ENCODE measurements at regions not wholly inside any gene's neighbourhood (a gene's known extent, or its start where the extent isn't known, plus 50 kb on each side); places are given as distances from the start of the nearest gene placed in this dataset.

DNA sequence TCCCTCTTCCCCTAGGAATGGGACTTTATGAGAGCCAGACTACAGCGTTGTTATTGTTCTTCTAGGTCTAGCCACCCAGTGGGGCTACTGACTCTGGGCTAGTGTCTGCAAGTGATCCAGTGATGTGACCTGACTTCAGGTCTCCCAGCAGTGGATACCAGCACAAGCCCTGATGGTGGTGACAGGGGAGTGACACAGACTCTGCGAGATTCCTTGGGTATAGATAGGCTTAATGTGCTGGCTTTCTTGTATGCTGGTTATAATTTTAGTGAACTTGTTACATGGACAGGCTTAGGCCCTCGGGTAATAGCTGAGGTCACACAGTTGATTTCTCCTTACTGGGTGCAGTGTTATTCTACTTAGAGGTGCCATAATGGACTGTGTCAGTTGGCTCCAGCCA is 106.9 kb downstream of the TBC1D30 start:
- no peaks in the 10 kb centered on the region for H4K20me1 ChIP-seq (ENCODE audit: control insufficient read depth, extremely low read depth, insufficient read depth, low read length)
- peaks cover 3% of the 10 kb centered on the region for H3K27me3 ChIP-seq (ENCODE audit: control insufficient read depth, insufficient read depth, low read length)
- no peaks in the 10 kb centered on the region for H3K9me3 ChIP-seq (ENCODE audit: control insufficient read depth, insufficient read depth, low read depth, low read length)
- no peak overlapping the region for H3K9ac ChIP-seq (ENCODE audit: insufficient read depth, low read length)
- DNase-seq (ENCODE audit: low read depth in 2 of 2), result no peak
- no peak overlapping the region for H2AFZ ChIP-seq (ENCODE audit: low read length)
- no peaks in the 10 kb centered on the region for H3K4me1 ChIP-seq (ENCODE audit: control insufficient read depth, extremely low read depth, insufficient read depth, low read length)
- H3K36me3 ChIP-seq (ENCODE audit: control insufficient read depth, insufficient read depth, low read length), result no peaks in the 10 kb centered on the region
- no peak overlapping the region for H3K4me2 ChIP-seq (ENCODE audit: extremely low read depth, insufficient read depth, low read length)
- H3K27ac ChIP-seq (ENCODE audit: insufficient read depth, low read length), result no peak overlapping the region
- H3K79me2 ChIP-seq (ENCODE audit: control insufficient read depth, insufficient read depth, low read length), result no peaks in the 10 kb centered on the region
- no peak overlapping the region for H3K4me3 ChIP-seq (replicated peaks in 1 of 4; ENCODE audit: control extremely low read depth in 1 of 4, insufficient read depth in 1 of 4, low read depth in 3 of 4, low read length in 4 of 4)
- no peak for TF ChIP-seq EZH2 (IDR thresholded peaks at IDR 0.05; ENCODE audit: low read length, missing control alignments)
- TF ChIP-seq, protein P1, sequence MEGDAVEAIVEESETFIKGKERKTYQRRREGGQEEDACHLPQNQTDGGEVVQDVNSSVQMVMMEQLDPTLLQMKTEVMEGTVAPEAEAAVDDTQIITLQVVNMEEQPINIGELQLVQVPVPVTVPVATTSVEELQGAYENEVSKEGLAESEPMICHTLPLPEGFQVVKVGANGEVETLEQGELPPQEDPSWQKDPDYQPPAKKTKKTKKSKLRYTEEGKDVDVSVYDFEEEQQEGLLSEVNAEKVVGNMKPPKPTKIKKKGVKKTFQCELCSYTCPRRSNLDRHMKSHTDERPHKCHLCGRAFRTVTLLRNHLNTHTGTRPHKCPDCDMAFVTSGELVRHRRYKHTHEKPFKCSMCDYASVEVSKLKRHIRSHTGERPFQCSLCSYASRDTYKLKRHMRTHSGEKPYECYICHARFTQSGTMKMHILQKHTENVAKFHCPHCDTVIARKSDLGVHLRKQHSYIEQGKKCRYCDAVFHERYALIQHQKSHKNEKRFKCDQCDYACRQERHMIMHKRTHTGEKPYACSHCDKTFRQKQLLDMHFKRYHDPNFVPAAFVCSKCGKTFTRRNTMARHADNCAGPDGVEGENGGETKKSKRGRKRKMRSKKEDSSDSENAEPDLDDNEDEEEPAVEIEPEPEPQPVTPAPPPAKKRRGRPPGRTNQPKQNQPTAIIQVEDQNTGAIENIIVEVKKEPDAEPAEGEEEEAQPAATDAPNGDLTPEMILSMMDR (conservative IDR thresholded peaks at IDR 0.05 in 1 of 2, IDR thresholded peaks at IDR 0.05 in 1 of 2; ENCODE audit: low read depth in 1 of 2, low read length in 2 of 2), result no peak

GRCh38 chr12:64931981-64932380 is 107.5 kb downstream of the TBC1D30 start:
- no peak overlapping the region for H3K4me2 ChIP-seq (ENCODE audit: extremely low read depth, insufficient read depth, low read length)
- H3K79me2 ChIP-seq (ENCODE audit: control insufficient read depth, insufficient read depth, low read length), result no peaks in the 10 kb centered on the region
- H4K20me1 ChIP-seq (ENCODE audit: control insufficient read depth, extremely low read depth, insufficient read depth, low read length), result no peaks in the 10 kb centered on the region
- no peak overlapping the region for H3K4me3 ChIP-seq (replicated peaks in 1 of 4; ENCODE audit: control extremely low read depth in 1 of 4, insufficient read depth in 1 of 4, low read depth in 3 of 4, low read length in 4 of 4)
- no peak overlapping the region for H2AFZ ChIP-seq (ENCODE audit: low read length)
- H3K27ac ChIP-seq (ENCODE audit: insufficient read depth, low read length), result no peak overlapping the region
- no peak overlapping the region for H3K9ac ChIP-seq (ENCODE audit: insufficient read depth, low read length)
- H3K4me1 ChIP-seq (ENCODE audit: control insufficient read depth, extremely low read depth, insufficient read depth, low read length), result no peaks in the 10 kb centered on the region
- H3K36me3 ChIP-seq (ENCODE audit: control insufficient read depth, insufficient read depth, low read length), result no peaks in the 10 kb centered on the region
- H3K9me3 ChIP-seq (ENCODE audit: control insufficient read depth, insufficient read depth, low read depth, low read length), result no peaks in the 10 kb centered on the region
- TF ChIP-seq, protein P1 (conservative IDR thresholded peaks at IDR 0.05 in 1 of 2, IDR thresholded peaks at IDR 0.05 in 1 of 2; ENCODE audit: low read depth in 1 of 2, low read length in 2 of 2), result no peak
- no peak for TF ChIP-seq EZH2 (IDR thresholded peaks at IDR 0.05; ENCODE audit: low read length, missing control alignments)
- peaks cover 3% of the 10 kb centered on the region for H3K27me3 ChIP-seq (ENCODE audit: control insufficient read depth, insufficient read depth, low read length)
- no peak for DNase-seq (ENCODE audit: low read depth in 2 of 2)

DNA sequence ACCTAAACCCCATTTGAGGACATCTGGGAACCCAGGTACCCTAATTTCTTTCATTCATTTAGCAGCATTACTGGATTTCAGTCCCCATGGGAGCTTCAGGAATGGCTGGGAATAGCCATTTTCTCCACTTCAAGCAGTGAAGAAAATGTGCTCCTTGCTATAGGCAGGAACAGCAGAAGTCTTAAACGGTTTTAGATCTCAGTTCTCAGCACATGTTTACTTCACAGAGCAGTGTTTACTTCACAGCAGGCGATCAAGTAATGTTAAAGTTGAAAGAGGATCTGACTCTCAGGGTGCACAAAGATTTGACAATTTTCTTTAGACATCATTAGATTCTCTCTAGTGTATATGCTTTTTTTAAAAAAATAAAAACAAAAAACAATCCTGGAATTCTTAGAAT is 109.3 kb downstream of the TBC1D30 start:
- Histone ChIP-seq H4K20me1 (ENCODE audit: control insufficient read depth, extremely low read depth, insufficient read depth, low read length) (no peaks in the 10 kb centered on the region), H3K27ac (ENCODE audit: insufficient read depth, low read length) (no peak overlapping the region), H3K79me2 (ENCODE audit: control insufficient read depth, insufficient read depth, low read length) (no peaks in the 10 kb centered on the region), H3K9ac (ENCODE audit: insufficient read depth, low read length) (no peak overlapping the region), H3K4me3 (replicated peaks in 1 of 4; ENCODE audit: control extremely low read depth in 1 of 4, insufficient read depth in 1 of 4, low read depth in 3 of 4, low read length in 4 of 4) (no peak overlapping the region), H3K4me1 (ENCODE audit: control insufficient read depth, extremely low read depth, insufficient read depth, low read length) (no peaks in the 10 kb centered on the region), H3K27me3 (ENCODE audit: control insufficient read depth, insufficient read depth, low read length) (peaks cover 3% of the 10 kb centered on the region), H3K4me2 (ENCODE audit: extremely low read depth, insufficient read depth, low read length) (no peak overlapping the region), H3K36me3 (ENCODE audit: control insufficient read depth, insufficient read depth, low read length) (no peaks in the 10 kb centered on the region), H2AFZ (ENCODE audit: low read length) (no peak overlapping the region), H3K9me3 (ENCODE audit: control insufficient read depth, insufficient read depth, low read depth, low read length) (no peaks in the 10 kb centered on the region)
- TF ChIP-seq, protein P1 (conservative IDR thresholded peaks at IDR 0.05 in 1 of 2, IDR thresholded peaks at IDR 0.05 in 1 of 2; ENCODE audit: low read depth in 1 of 2, low read length in 2 of 2), result no peak
- no peak for TF ChIP-seq EZH2 (IDR thresholded peaks at IDR 0.05; ENCODE audit: low read length, missing control alignments)
- no peak for DNase-seq (ENCODE audit: low read depth in 2 of 2)

Data from fibroblast of lung (primary cell).